SK-N-SH (cell line): ENCODE measurements at regions not wholly inside any gene's neighbourhood (a gene's known extent, or its start where the extent isn't known, plus 50 kb on each side); places are given as distances from the start of the nearest gene placed in this dataset.

Experiments used
- CHD2 ChIP-seq: fragments of 150-350 bp; IDR thresholded peaks from 2 replicates; pipeline ENCODE4 v1.6.1; 2018; ENCODE audit warnings: low read length; ENCODE audit not compliant: partially characterized antibody
- CTCF ChIP-seq: fragments of 200-600 bp; sonication (generic); IDR thresholded peaks from 2 replicates; pipeline ENCODE4 v1.6.1; 2017; ENCODE audit warnings: antibody characterized with exemption, mild to moderate bottlenecking, moderate library complexity
- EZH2phosphoT487 ChIP-seq: fragments of 200-600 bp; sonication (generic); IDR thresholded peaks from 2 replicates; pipeline ENCODE4 v1.6.1; 2017; ENCODE audit warnings: low read depth, mixed run types, mild to moderate bottlenecking, antibody characterized with exemption, moderate library complexity, borderline replicate concordance
- FOXJ3 ChIP-seq: sonication (generic); formaldehyde crosslinking; IDR thresholded peaks from 2 replicates; pipeline ENCODE4 v1.5.1; 2020; ENCODE audit warnings: mild to moderate bottlenecking, missing genetic modification reagents
- JUND ChIP-seq: IDR thresholded peaks from 2 replicates; pipeline ENCODE4 v1.4.0; 2012
- MAX ChIP-seq: IDR thresholded peaks from 2 replicates; pipeline ENCODE4 v1.4.0; 2012; ENCODE audit warnings: low read depth
- POLR2AphosphoS5 ChIP-seq: IDR thresholded peaks from 2 replicates; pipeline ENCODE4 v1.6.1; 2012; ENCODE audit warnings: low read depth, low read length
- RAD21 ChIP-seq: IDR thresholded peaks from 2 replicates; pipeline ENCODE4 v1.6.1; 2012; ENCODE audit warnings: mild to moderate bottlenecking, low read length
- RCOR1 ChIP-seq: fragments of 150-350 bp; IDR thresholded peaks from 2 replicates; pipeline ENCODE4 v1.6.1; 2017; ENCODE audit warnings: antibody characterized with exemption, low read length
- REST ChIP-seq: IDR thresholded peaks from 2 replicates; pipeline ENCODE4 v1.6.1; 2012; ENCODE audit warnings: mild to moderate bottlenecking, low read depth, low read length, moderate library complexity
- TAF1 ChIP-seq: IDR thresholded peaks from 2 replicates; pipeline ENCODE4 v1.6.1; 2012; ENCODE audit warnings: low read depth, mild to moderate bottlenecking, low read length, moderate library complexity, borderline replicate concordance
- USF1 ChIP-seq: IDR thresholded peaks from 2 replicates; pipeline ENCODE4 v1.4.0; 2012; ENCODE audit warnings: low read depth, borderline replicate concordance
- USF2 ChIP-seq: fragments of 150-350 bp; IDR thresholded peaks from 2 replicates; pipeline ENCODE4 v1.6.1; 2017; ENCODE audit warnings: antibody characterized with exemption, low read length, low read depth, borderline replicate concordance

GRCh38 chr5:24225051-24225450, 419.7 kb downstream of the CDH10 start:
- TF ChIP-seq CTCF (no peak), EZH2phosphoT487 (no peak), POLR2AphosphoS5 (no peak), RAD21 (no peak), USF2 (no peak), MAX (no peak), RCOR1 (no peak), JUND (no peak), REST (no peak), USF1 (no peak), CHD2 (no peak), TAF1 (no peak), FOXJ3 (CRISPR knock-in tag) (no peak)
